ENCODE measurements at regions not wholly inside any gene's neighbourhood (a gene's known extent, or its start where the extent isn't known, plus 50 kb on each side); places are given as distances from the start of the nearest gene placed in this dataset.

- FAIRE-seq = no peak
- no peak for DNase-seq (ENCODE audit: insufficient read length)
- TF ChIP-seq POLR2A (IDR thresholded peaks at IDR 0.05; ENCODE audit: low read depth, low read length) (no peak), TAF1 (IDR thresholded peaks at IDR 0.05; ENCODE audit: borderline replicate concordance, low read depth, low read length) (no peak), POLR2AphosphoS5 (IDR thresholded peaks at IDR 0.05; ENCODE audit: low read depth, low read length) (no peak)
These were observed 65.4 kb upstream of the PFN2 start for GRCh38 chr3:150035910-150036612.

GRCh38 chr3:150035301-150035779 lies 64.6 kb upstream of the PFN2 start:
- FAIRE-seq (no peak), DNase-seq (ENCODE audit: insufficient read length) (no peak)

GRCh38 chr3:150033721-150034120 lies 63.0 kb upstream of the PFN2 start:
- no peak for DNase-seq (ENCODE audit: insufficient read length)
- no peak for TF ChIP-seq POLR2A (IDR thresholded peaks at IDR 0.05; ENCODE audit: low read depth, low read length)
- no peak for TF ChIP-seq TAF1 (IDR thresholded peaks at IDR 0.05; ENCODE audit: borderline replicate concordance, low read depth, low read length)
- TF ChIP-seq POLR2AphosphoS5 (IDR thresholded peaks at IDR 0.05; ENCODE audit: low read depth, low read length) = no peak
- no peak for FAIRE-seq

More at GRCh38 chr3:150035301-150035779, 64.6 kb upstream of the PFN2 start:
- no peak for TF ChIP-seq POLR2A (IDR thresholded peaks at IDR 0.05; ENCODE audit: low read depth, low read length)
- no peak for TF ChIP-seq TAF1 (IDR thresholded peaks at IDR 0.05; ENCODE audit: borderline replicate concordance, low read depth, low read length)
- no peak for TF ChIP-seq POLR2AphosphoS5 (IDR thresholded peaks at IDR 0.05; ENCODE audit: low read depth, low read length)

- DNase-seq (ENCODE audit: insufficient read length) = no peak
- TF ChIP-seq TAF1 (IDR thresholded peaks at IDR 0.05; ENCODE audit: borderline replicate concordance, low read depth, low read length) = no peak
- TF ChIP-seq POLR2A (IDR thresholded peaks at IDR 0.05; ENCODE audit: low read depth, low read length) = no peak
- TF ChIP-seq POLR2AphosphoS5 (IDR thresholded peaks at IDR 0.05; ENCODE audit: low read depth, low read length) = no peak
- FAIRE-seq = no peak
These were observed 60.1 kb upstream of the PFN2 start for GRCh38 chr3:150030841-150031240.

GRCh38 chr3:150023239-150023636 lies 52.5 kb upstream of the PFN2 start:
- TF ChIP-seq POLR2A (IDR thresholded peaks at IDR 0.05; ENCODE audit: low read depth, low read length) (no peak), POLR2AphosphoS5 (IDR thresholded peaks at IDR 0.05; ENCODE audit: low read depth, low read length) (no peak), TAF1 (IDR thresholded peaks at IDR 0.05; ENCODE audit: borderline replicate concordance, low read depth, low read length) (no peak)
- no peak for FAIRE-seq

GRCh38 chr3:150022381-150023238 lies 51.9 kb upstream of the PFN2 start:
- FAIRE-seq (no peak), DNase-seq (ENCODE audit: insufficient read length) (no peak)
- TF ChIP-seq POLR2A (IDR thresholded peaks at IDR 0.05; ENCODE audit: low read depth, low read length) (no peak), POLR2AphosphoS5 (IDR thresholded peaks at IDR 0.05; ENCODE audit: low read depth, low read length) (no peak), TAF1 (IDR thresholded peaks at IDR 0.05; ENCODE audit: borderline replicate concordance, low read depth, low read length) (no peak)

More at GRCh38 chr3:150023239-150023636, 52.5 kb upstream of the PFN2 start:
- no peak for DNase-seq (ENCODE audit: insufficient read length)

GRCh38 chr3:150020527-150020926 lies 49.8 kb upstream of the PFN2 start:
- TF ChIP-seq TAF1 (IDR thresholded peaks at IDR 0.05; ENCODE audit: borderline replicate concordance, low read depth, low read length) (no peak), POLR2A (IDR thresholded peaks at IDR 0.05; ENCODE audit: low read depth, low read length) (no peak), POLR2AphosphoS5 (IDR thresholded peaks at IDR 0.05; ENCODE audit: low read depth, low read length) (no peak)
- DNase-seq (ENCODE audit: insufficient read length) (no peak), FAIRE-seq (no peak)

Data from GM12892 (cell line).